IMR-90 (cell line): ENCODE measurements at regions not wholly inside any gene's neighbourhood (a gene's known extent, or its start where the extent isn't known, plus 50 kb on each side); places are given as distances from the start of the nearest gene placed in this dataset.

Experiments used
- ATAC-seq: fragments of 200-7000 bp; cut with Tn5 transposase; 2 replicates; pipeline ENCODE4 v1.9.1; 2020; ENCODE audit warnings: low read depth, mild to moderate bottlenecking, moderate library complexity
- BruUV-seq: library from RNA; stranded (reverse); fragments of 400-500 nt; replicated peaks from 2 replicates; lab custom pipeline; 2021; lab: Mats Ljungman, UMichigan
- CTCF ChIA-PET: fragments of 300-600 bp; formaldehyde crosslinking; extraction: SDS; loops from one replicate; lab custom pipeline; 2021; ENCODE audit warnings: antibody characterized with exemption; lab: Yijun Ruan, JAX
- POLR2A ChIA-PET: fragments of 300-600 bp; sonication (Branson Sonifier 250); formaldehyde crosslinking; loops from one replicate; lab custom pipeline; 2022; ENCODE audit warnings: antibody characterized with exemption; ENCODE audit not compliant: unreplicated experiment; lab: Charles Lee
- DNase-seq: peaks from one replicate; pipeline ENCODE4 v3.0.0; 2013
- H2AFZ ChIP-seq: replicated peaks from 2 replicates; pipeline ENCODE3; 2013; ENCODE audit warnings: low read length, mild to moderate bottlenecking; ENCODE audit not compliant: poor library complexity
- H2AK5ac ChIP-seq: 2 replicates; pipeline ENCODE4 v1.6.1; 2013; ENCODE audit warnings: low read depth, low read length, inconsistent platforms
- H2AK9ac ChIP-seq: replicated peaks from 2 replicates; pipeline ENCODE3; 2013; ENCODE audit warnings: mild to moderate bottlenecking, low read depth, low read length, moderate library complexity; ENCODE audit not compliant: poor library complexity
- H2BK120ac ChIP-seq: 2 replicates; pipeline ENCODE4 v1.6.1; 2013; ENCODE audit warnings: low read depth, low read length, inconsistent platforms
- H2BK15ac ChIP-seq: 3 replicates; pipeline ENCODE4 v1.6.1; 2013; ENCODE audit warnings: low read depth, low read length, inconsistent platforms
- H2BK20ac ChIP-seq: 2 replicates; pipeline ENCODE4 v1.6.1; 2013; ENCODE audit warnings: low read depth, mild to moderate bottlenecking, inconsistent platforms, low read length, moderate library complexity
- H2BK5ac ChIP-seq: 2 replicates; pipeline ENCODE4 v1.6.1; 2013; ENCODE audit warnings: mild to moderate bottlenecking, low read depth, low read length, inconsistent platforms; ENCODE audit not compliant: poor library complexity, severe bottlenecking
- H3K14ac ChIP-seq: replicated peaks from 2 replicates; pipeline ENCODE4 v1.6.1; 2013; ENCODE audit warnings: low read depth, low read length, inconsistent platforms
- H3K18ac ChIP-seq: 2 replicates; pipeline ENCODE4 v1.6.1; 2013; ENCODE audit warnings: low read depth, low read length, control low read depth
- H3K23ac ChIP-seq: 2 replicates; pipeline ENCODE4 v1.6.1; 2013; ENCODE audit warnings: low read depth, low read length, inconsistent platforms
- H3K27ac ChIP-seq: 2 replicates; pipeline ENCODE4 v1.5.1; 2013; ENCODE audit warnings: mild to moderate bottlenecking, control low read depth, low read length; ENCODE audit not compliant: insufficient read depth
- H3K27me3 ChIP-seq: 2 replicates; pipeline ENCODE4 v1.6.1; 2013; ENCODE audit warnings: low read length; ENCODE audit not compliant: control insufficient read depth, insufficient read depth
- H3K36me3 ChIP-seq: 2 replicates; pipeline ENCODE4 v1.6.1; 2013; ENCODE audit warnings: low read length, mixed read lengths; ENCODE audit not compliant: control insufficient read depth, insufficient read depth
- H3K4ac ChIP-seq: 2 replicates; pipeline ENCODE4 v1.6.1; 2013; ENCODE audit warnings: low read depth, low read length, inconsistent platforms
- H3K4me1 ChIP-seq: 2 replicates; pipeline ENCODE4 v1.6.1; 2013; ENCODE audit warnings: low read length, mixed read lengths; ENCODE audit not compliant: control insufficient read depth, insufficient read depth
- H3K4me2 ChIP-seq: 2 replicates; pipeline ENCODE4 v1.6.1; 2013; ENCODE audit warnings: low read depth, mild to moderate bottlenecking, control low read depth, low read length, moderate library complexity
- H3K4me3 ChIP-seq: 2 replicates; pipeline ENCODE4 v1.5.1; 2013; ENCODE audit warnings: low read depth, mild to moderate bottlenecking, control low read depth, low read length, moderate library complexity; ENCODE audit not compliant: insufficient read depth
- H3K56ac ChIP-seq: 2 replicates; pipeline ENCODE4 v1.6.1; 2013; ENCODE audit warnings: low read length, inconsistent platforms; ENCODE audit not compliant: insufficient read depth; ENCODE audit errors: extremely low read depth
- H3K79me1 ChIP-seq, 2 experiments: 2 replicates each; pipeline ENCODE4 v1.6.1; 2013; ENCODE audit warnings: low read length in 2 of 2, inconsistent platforms in 1 of 2, low read depth in 1 of 2
- H3K9ac ChIP-seq: 2 replicates; pipeline ENCODE4 v1.6.1; 2013; ENCODE audit warnings: low read depth, low read length, control low read depth
- H3K9me1 ChIP-seq: 2 replicates; pipeline ENCODE4 v1.6.1; 2013; ENCODE audit warnings: low read length, inconsistent platforms; ENCODE audit not compliant: insufficient read depth
- H3K9me3 ChIP-seq: 2 replicates; pipeline ENCODE4 v1.6.1; 2013; ENCODE audit warnings: low read length; ENCODE audit not compliant: control insufficient read depth, insufficient read depth
- H4K20me1 ChIP-seq: 2 replicates; pipeline ENCODE4 v1.6.1; 2013; ENCODE audit warnings: low read length, inconsistent platforms; ENCODE audit not compliant: insufficient read depth
- H4K5ac ChIP-seq: 2 replicates; pipeline ENCODE4 v1.6.1; 2013; ENCODE audit warnings: mild to moderate bottlenecking, low read depth, low read length, control low read depth
- H4K8ac ChIP-seq, 2 experiments: 2 replicates each; pipeline ENCODE4 v1.6.1; 2013; ENCODE audit warnings: low read depth in 2 of 2, low read length in 2 of 2, control low read depth in 1 of 2, inconsistent platforms in 1 of 2
- H4K91ac ChIP-seq: 2 replicates; pipeline ENCODE4 v1.6.1; 2013; ENCODE audit warnings: low read depth, low read length, inconsistent platforms; ENCODE audit not compliant: insufficient read depth
- CEBPB ChIP-seq: IDR thresholded peaks from 2 replicates; pipeline ENCODE4 v1.6.1; 2012; ENCODE audit warnings: low read depth, low read length, improper control_type of control experiment
- ELK1 ChIP-seq: fragments of 150-350 bp; IDR thresholded peaks from 2 replicates; pipeline ENCODE4 v1.6.1; 2016; ENCODE audit warnings: low read depth, mild to moderate bottlenecking, low read length, moderate library complexity, borderline replicate concordance
- FOS ChIP-seq: fragments of 150-350 bp; IDR thresholded peaks from 2 replicates; pipeline ENCODE4 v1.6.1; 2016; ENCODE audit warnings: low read depth, low read length
- MAFK ChIP-seq: IDR thresholded peaks from 2 replicates; pipeline ENCODE4 v1.6.1; 2012; ENCODE audit warnings: low read depth, low read length, improper control_type of control experiment
- NFE2L2 ChIP-seq: fragments of 150-350 bp; IDR thresholded peaks from 2 replicates; pipeline ENCODE4 v1.6.1; 2016; ENCODE audit warnings: low read depth, mild to moderate bottlenecking, low read length
- POLR2A ChIP-seq: IDR thresholded peaks from 2 replicates; pipeline ENCODE4 v1.6.1; 2012; ENCODE audit warnings: mild to moderate bottlenecking, low read depth, low read length
- WGBS, 2 experiments: methylation state at CpG; one replicate each; pipeline versions ENCODE4 v1.1.5 to v1.1.7; 2013; ENCODE audit warnings: missing lambda C conversion rate in 2 of 2; ENCODE audit not compliant: insufficient read length in 1 of 2; ENCODE audit errors: extremely low coverage in 2 of 2; 5-methylcytosine and 5-hydroxymethylcytosine counted together
- dilution Hi-C: fragments of 300-500 bp; cut with HindIII; formaldehyde crosslinking; loops from one replicate; pipeline ENCODE4 v1.14.3; 2018; ENCODE audit warnings: low sequenced_read_pairs; ENCODE audit not compliant: unreplicated experiment
- in situ Hi-C: fragments of 300-500 bp; cut with MboI; formaldehyde crosslinking; loops from 3 replicates; pipeline ENCODE4 v1.14.3; 2019; ENCODE audit warnings: low sequenced_read_pairs, inconsistent platforms, mixed read lengths
- intact Hi-C: fragments of 100-400 bp; cut with micrococcal nuclease; formaldehyde crosslinking; loops from 2 replicates; pipeline ENCODE4 v1.10.0; 2022

DNA sequence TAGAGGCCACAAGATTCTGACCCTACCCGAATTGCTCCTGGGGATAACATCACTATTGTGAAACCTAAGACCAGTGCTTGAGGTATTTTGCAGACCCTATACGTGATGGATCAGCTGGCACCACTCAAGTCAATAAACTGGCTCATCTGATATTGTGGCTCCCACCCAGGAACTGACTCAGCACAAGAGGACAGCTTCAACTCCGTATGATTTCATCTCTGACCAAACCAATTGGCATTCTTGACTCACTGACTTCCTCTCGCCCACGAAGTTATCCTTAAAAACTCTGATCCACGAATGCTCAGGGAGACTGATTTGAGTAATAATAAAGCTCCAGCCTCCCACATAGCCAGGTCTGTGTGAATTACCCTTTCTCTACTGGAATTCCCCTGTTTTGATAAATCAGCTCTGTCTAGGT lies 1036.1 kb upstream of the TMEM132C start:
- dilution Hi-C loops = no loop called here
- in situ Hi-C loops = no loop called here
- intact Hi-C loops = no loop called here
- Histone ChIP-seq H2AK9ac (peak overlapping the region; percentile 1), H2BK5ac (peak overlapping the region; percentile 90), H4K8ac (peak overlapping the region; percentile 93 to 95), H3K27me3 (no peaks in the 10 kb centered on the region), H2BK20ac (peak overlapping the region; percentile 99), H3K4me3 (no peak overlapping the region), H4K91ac (peak overlapping the region; percentile 74; the same call in 1 of the 2 replicates), H3K9me3 (peaks cover 16% of the 10 kb centered on the region), H2BK15ac (peak overlapping the region; percentile 74; the same call in 2 of the 3 replicates), H2AFZ (peak overlapping the region; percentile 5), H3K4me1 (peaks cover 6% of the 10 kb centered on the region; the same call in 1 of the 2 replicates), H3K79me1 (no peaks in the 10 kb centered on the region), H2AK5ac (peak overlapping the region; percentile 70; the same call in 1 of the 2 replicates), H3K36me3 (no peaks in the 10 kb centered on the region), H2BK120ac (peak overlapping the region; percentile 95), H3K23ac (peak overlapping the region; percentile 59; the same call in 1 of the 2 replicates), H4K20me1 (no peaks in the 10 kb centered on the region), H3K4ac (peak overlapping the region; percentile 90), H3K56ac (peak overlapping the region; percentile 71; the same call in 1 of the 2 replicates), H3K14ac (peak overlapping the region; percentile 59; the same call in 1 of the 2 replicates), H4K5ac (peak overlapping the region; percentile 81; the same call in 1 of the 2 replicates), H3K4me2 (peak overlapping the region; percentile 60; the same call in 1 of the 2 replicates), H3K9ac (no peak overlapping the region), H3K18ac (peak overlapping the region; percentile 67; the same call in 1 of the 2 replicates), H3K9me1 (no peaks in the 10 kb centered on the region), H3K27ac (peak overlapping the region; percentile 60; the same call in 1 of the 2 replicates)
- DNase-seq (peak; percentile 94), ATAC-seq (peak; percentile 40)
- POLR2A ChIA-PET = no interaction called here
- BruUV-seq = no TSS peak
- peak; percentile 53 for TF ChIP-seq FOS
- peak; percentile 52; the same call in 1 of the 2 replicates for TF ChIP-seq MAFK
- TF ChIP-seq ELK1 = no peak
- TF ChIP-seq POLR2A = no peak
- TF ChIP-seq NFE2L2 = peak; percentile 70
- TF ChIP-seq CEBPB = peak; percentile 74
- CTCF ChIA-PET = no interaction called here
- 20% methylated on average over 1 of the region's 6 CpGs; no CpG with 5 or more reads in 1 of the 2 experiments for WGBS, 2 experiments
